Stimulated activated CD8-positive, alpha-beta memory T cell treated with anti-CD3 and anti-CD28 coated beads, Interleukin-7, amount 100 ng/mL, for 48 hours (primary cell): ENCODE measurements at regions not wholly inside any gene's neighbourhood (a gene's known extent, or its start where the extent isn't known, plus 50 kb on each side); places are given as distances from the start of the nearest gene placed in this dataset.

Experiments used
- DNase-seq, 2 donors: peaks; one replicate each; pipeline ENCODE4 v3.0.0-alpha.2; 2020; ENCODE audit warnings: low read depth in 1 of 2; ENCODE audit errors: extremely low read depth in 1 of 2

DNA sequence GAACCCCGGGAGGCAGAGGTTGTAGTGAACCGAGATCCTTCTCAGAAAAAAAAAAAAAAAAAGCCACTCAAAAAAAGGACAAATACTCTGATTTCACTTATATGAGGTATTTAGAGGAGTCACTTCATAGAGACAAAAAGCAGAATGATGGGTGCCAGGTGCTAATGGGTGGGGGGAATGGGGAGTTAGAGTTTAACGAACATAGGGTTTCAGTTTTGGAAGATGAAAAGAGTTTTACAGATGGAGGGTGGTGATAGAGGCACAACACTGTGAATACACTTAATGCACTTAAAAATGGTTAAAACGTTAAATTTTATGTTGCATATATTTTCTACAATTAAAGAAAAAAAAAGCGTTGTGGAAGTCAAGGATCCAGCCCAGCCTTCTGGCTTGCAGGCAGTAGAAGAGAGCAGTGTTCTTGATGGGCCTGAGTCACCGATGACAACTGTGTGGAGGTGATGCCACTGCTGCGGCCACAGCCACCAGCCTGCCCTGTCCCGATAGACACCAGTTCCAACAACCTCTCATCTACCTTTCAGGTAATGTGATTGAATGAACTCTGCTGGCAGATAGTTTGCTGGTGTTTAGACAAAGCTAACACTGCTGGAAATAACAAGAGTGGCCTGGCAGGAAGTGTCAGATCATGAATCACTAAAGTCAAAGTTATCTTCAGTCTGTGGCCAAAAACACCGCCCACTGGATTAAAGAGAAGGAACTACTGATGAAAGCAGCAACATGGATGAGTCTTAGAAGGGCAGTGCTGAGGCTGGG lies 49.9 kb upstream of the COX10 start:
- DNase-seq: peak in 1 of 2 donors; percentile 13
